WTC11 (cell line): ENCODE measurements at regions not wholly inside any gene's neighbourhood (a gene's known extent, or its start where the extent isn't known, plus 50 kb on each side); places are given as distances from the start of the nearest gene placed in this dataset.

Source experiments
- ATAC-seq: fragments of 200-7000 bp; cut with Tn5 transposase; 2 replicates; pipeline ENCODE4 v1.10.0; 2021; ENCODE audit warnings: mild to moderate bottlenecking, moderate library complexity
- CTCF ChIA-PET: fragments of 300-600 bp; sonication (Branson Sonifier 250); formaldehyde crosslinking; loops from one replicate; lab custom pipeline; 2021; ENCODE audit warnings: antibody characterized with exemption; lab: Charles Lee
- POLR2A ChIA-PET: fragments of 350-600 bp; sonication (Branson Sonifier 250); formaldehyde crosslinking; loops from one replicate; lab custom pipeline; 2021; ENCODE audit warnings: antibody characterized with exemption; lab: Charles Lee
- DNase-seq: peaks from one replicate; pipeline ENCODE4 v3.0.0; 2021; ENCODE audit warnings: low spot score
- H3K27ac Mint-ChIP-seq: 2 replicates; pipeline ENCODE4 v1.8.0; 2021; ENCODE audit warnings: mixed read lengths
- H3K27me3 Mint-ChIP-seq: 2 replicates; pipeline ENCODE4 v1.8.0; 2021; ENCODE audit warnings: low read depth, mild to moderate bottlenecking, moderate library complexity, mixed read lengths
- H3K36me3 Mint-ChIP-seq: 2 replicates; pipeline ENCODE4 v1.8.0; 2021; ENCODE audit warnings: mixed read lengths
- H3K4me1 Mint-ChIP-seq: 2 replicates; pipeline ENCODE4 v1.8.0; 2022; ENCODE audit warnings: mixed read lengths
- H3K4me3 Mint-ChIP-seq: 2 replicates; pipeline ENCODE4 v1.8.0; 2021; ENCODE audit warnings: mild to moderate bottlenecking, moderate library complexity, mixed read lengths
- H3K9me3 Mint-ChIP-seq: 2 replicates; pipeline ENCODE4 v1.8.0; 2021; ENCODE audit warnings: mixed read lengths
- FOXJ3 ChIP-seq: sonication (generic); formaldehyde crosslinking; IDR thresholded peaks from 2 replicates; pipeline ENCODE4 v1.9.0; 2021; ENCODE audit warnings: missing genetic modification reagents, mild to moderate bottlenecking, borderline replicate concordance
- GABPB1 ChIP-seq: sonication (generic); formaldehyde crosslinking; IDR thresholded peaks from 2 replicates; pipeline ENCODE4 v1.8.1; 2023; ENCODE audit warnings: mild to moderate bottlenecking, missing genetic modification reagents
- MXD4 ChIP-seq: fragments of 250-450 bp; sonication (Bioruptor Pico); IDR thresholded peaks from 2 replicates; pipeline ENCODE4 v1.8.0; 2021; ENCODE audit warnings: mild to moderate bottlenecking, moderate library complexity, borderline replicate concordance
- NFATC4 ChIP-seq: fragments of 250-450 bp; sonication (Bioruptor Pico); IDR thresholded peaks from 2 replicates; pipeline ENCODE4 v1.9.0; 2021; ENCODE audit warnings: mild to moderate bottlenecking
- SMAD4 ChIP-seq: sonication (generic); formaldehyde crosslinking; IDR thresholded peaks from 2 replicates; pipeline ENCODE4 v1.8.0; 2022; ENCODE audit warnings: mild to moderate bottlenecking, missing genetic modification reagents
- SOX15 ChIP-seq: fragments of 250-450 bp; sonication (Bioruptor Pico); IDR thresholded peaks from 2 replicates; pipeline ENCODE4 v1.9.0; 2021; ENCODE audit warnings: mild to moderate bottlenecking
- ZNF121 ChIP-seq: sonication (generic); formaldehyde crosslinking; IDR thresholded peaks from 2 replicates; pipeline ENCODE4 v1.8.0; 2023; ENCODE audit warnings: missing genetic modification reagents
- ZNF138 ChIP-seq: sonication (generic); formaldehyde crosslinking; conservative IDR thresholded peaks from 2 replicates; pipeline ENCODE4 v1.8.1; 2022; ENCODE audit warnings: mild to moderate bottlenecking, moderate library complexity, missing genetic modification reagents
- ZNF219 ChIP-seq: sonication (generic); formaldehyde crosslinking; IDR thresholded peaks from 2 replicates; pipeline ENCODE4 v1.8.0; 2023; ENCODE audit warnings: missing genetic modification reagents, mild to moderate bottlenecking, borderline replicate concordance
- ZNF396 ChIP-seq: fragments of 250-450 bp; sonication (Bioruptor Pico); IDR thresholded peaks from 2 replicates; pipeline ENCODE4 v1.8.0; 2021; ENCODE audit warnings: mild to moderate bottlenecking, moderate library complexity, borderline replicate concordance
- ZNF671 ChIP-seq: fragments of 250-450 bp; sonication (Bioruptor Pico); IDR thresholded peaks from 2 replicates; pipeline ENCODE4 v1.8.0; 2021; ENCODE audit warnings: mild to moderate bottlenecking
- TF ChIP-seq, protein P1 (sequence below): sonication (generic); formaldehyde crosslinking; IDR thresholded peaks from 2 replicates; pipeline ENCODE4 v1.8.0; 2022; ENCODE audit warnings: mild to moderate bottlenecking, missing genetic modification reagents
- TF ChIP-seq, protein P2 (sequence below): sonication (generic); formaldehyde crosslinking; IDR thresholded peaks from 2 replicates; pipeline ENCODE4 v1.8.0; 2022; ENCODE audit warnings: mild to moderate bottlenecking, missing genetic modification reagents
- TF ChIP-seq, protein P3 (sequence below): sonication (generic); formaldehyde crosslinking; IDR thresholded peaks from 2 replicates; pipeline ENCODE4 v1.8.0; 2022; ENCODE audit warnings: missing genetic modification reagents
- TF ChIP-seq, protein P4 (sequence below): fragments of 200-600 bp; IDR thresholded peaks from 2 replicates; pipeline ENCODE4 v1.8.0; 2022; ENCODE audit warnings: antibody characterized with exemption

DNA sequence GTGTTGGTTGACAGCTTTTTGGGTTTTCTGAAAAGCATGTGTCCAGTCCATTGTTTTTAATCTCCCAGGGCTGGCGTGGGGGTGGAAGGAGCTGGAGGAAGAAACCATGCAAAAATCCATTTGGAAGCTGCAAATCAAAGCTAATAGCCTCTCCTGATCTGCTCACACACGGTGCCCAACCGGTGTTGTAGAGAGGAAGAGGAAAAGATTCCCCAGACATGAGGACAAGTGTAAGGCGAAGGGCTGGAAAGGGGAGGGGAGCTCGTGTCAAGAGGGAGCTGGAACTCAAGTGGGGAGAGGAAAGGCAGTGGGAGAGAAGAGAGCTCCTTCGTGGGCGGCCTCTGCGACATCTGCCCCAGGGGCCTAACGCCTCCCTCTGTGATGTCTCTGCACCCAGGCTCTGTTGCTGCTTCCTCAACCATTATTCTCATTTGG is 112.3 kb upstream of the IRF2BP2 start (continued):
- TF ChIP-seq, protein P1, sequence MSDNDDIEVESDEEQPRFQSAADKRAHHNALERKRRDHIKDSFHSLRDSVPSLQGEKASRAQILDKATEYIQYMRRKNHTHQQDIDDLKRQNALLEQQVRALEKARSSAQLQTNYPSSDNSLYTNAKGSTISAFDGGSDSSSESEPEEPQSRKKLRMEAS (CRISPR knock-in tag): no peak
- TF ChIP-seq FOXJ3 (CRISPR knock-in tag): no peak
- no peak for TF ChIP-seq ZNF219
- no peak for TF ChIP-seq MXD4 (CRISPR knock-in tag)
- no peak for TF ChIP-seq ZNF396 (CRISPR knock-in tag)
- no peak for TF ChIP-seq SOX15 (CRISPR knock-in tag)
- no peak for TF ChIP-seq NFATC4 (CRISPR knock-in tag)
- TF ChIP-seq, protein P2, sequence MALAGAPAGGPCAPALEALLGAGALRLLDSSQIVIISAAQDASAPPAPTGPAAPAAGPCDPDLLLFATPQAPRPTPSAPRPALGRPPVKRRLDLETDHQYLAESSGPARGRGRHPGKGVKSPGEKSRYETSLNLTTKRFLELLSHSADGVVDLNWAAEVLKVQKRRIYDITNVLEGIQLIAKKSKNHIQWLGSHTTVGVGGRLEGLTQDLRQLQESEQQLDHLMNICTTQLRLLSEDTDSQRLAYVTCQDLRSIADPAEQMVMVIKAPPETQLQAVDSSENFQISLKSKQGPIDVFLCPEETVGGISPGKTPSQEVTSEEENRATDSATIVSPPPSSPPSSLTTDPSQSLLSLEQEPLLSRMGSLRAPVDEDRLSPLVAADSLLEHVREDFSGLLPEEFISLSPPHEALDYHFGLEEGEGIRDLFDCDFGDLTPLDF (CRISPR knock-in tag): no peak
- TF ChIP-seq, protein P3, sequence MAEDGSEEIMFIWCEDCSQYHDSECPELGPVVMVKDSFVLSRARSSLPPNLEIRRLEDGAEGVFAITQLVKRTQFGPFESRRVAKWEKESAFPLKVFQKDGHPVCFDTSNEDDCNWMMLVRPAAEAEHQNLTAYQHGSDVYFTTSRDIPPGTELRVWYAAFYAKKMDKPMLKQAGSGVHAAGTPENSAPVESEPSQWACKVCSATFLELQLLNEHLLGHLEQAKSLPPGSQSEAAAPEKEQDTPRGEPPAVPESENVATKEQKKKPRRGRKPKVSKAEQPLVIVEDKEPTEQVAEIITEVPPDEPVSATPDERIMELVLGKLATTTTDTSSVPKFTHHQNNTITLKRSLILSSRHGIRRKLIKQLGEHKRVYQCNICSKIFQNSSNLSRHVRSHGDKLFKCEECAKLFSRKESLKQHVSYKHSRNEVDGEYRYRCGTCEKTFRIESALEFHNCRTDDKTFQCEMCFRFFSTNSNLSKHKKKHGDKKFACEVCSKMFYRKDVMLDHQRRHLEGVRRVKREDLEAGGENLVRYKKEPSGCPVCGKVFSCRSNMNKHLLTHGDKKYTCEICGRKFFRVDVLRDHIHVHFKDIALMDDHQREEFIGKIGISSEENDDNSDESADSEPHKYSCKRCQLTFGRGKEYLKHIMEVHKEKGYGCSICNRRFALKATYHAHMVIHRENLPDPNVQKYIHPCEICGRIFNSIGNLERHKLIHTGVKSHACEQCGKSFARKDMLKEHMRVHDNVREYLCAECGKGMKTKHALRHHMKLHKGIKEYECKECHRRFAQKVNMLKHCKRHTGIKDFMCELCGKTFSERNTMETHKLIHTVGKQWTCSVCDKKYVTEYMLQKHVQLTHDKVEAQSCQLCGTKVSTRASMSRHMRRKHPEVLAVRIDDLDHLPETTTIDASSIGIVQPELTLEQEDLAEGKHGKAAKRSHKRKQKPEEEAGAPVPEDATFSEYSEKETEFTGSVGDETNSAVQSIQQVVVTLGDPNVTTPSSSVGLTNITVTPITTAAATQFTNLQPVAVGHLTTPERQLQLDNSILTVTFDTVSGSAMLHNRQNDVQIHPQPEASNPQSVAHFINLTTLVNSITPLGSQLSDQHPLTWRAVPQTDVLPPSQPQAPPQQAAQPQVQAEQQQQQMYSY (CRISPR knock-in tag): no peak
- TF ChIP-seq SMAD4 (CRISPR knock-in tag): no peak

DNA sequence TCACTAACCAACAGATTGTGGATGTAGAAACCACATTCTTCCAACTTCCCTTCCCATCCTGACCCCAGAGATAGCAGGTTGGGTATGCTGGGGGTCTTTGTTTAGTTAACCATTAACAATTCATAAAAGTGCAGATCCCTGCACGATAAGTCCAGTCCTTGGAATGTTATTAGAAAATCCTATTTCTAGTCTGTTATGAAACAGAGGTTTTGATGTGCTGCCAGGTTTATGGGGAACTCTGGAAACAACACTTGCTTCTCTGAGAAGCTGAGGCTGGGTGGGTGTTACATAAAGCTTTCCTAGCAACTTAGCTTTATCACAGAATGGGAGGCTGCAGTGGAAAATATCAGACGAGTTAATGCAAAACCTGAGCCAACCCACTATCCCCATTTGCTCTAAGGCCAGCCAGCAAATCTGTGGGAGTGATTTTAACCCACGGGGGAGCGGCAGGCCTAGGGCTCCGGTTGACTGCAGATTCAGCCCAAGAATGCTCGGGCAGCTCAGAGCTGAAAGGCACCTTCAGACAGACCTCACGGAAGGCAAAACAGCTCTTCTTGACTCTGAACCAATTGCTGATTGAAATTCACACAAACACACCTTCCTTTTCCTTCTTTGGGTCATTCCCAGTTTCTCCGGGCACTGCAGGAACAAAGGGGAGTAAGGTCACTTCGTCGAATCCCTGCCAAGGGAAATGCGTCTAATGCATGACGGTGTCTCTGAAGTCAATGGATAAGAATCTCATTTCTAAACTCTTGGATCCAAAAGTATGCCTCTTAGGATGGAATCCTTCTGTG is 111.7 kb upstream of the IRF2BP2 start:
- ChIA-PET POLR2A (interaction anchor here (0.8 kb wide), 1 partner anchor 110 kb away, joined by 3 read pairs; no protein-coding TSS in a partner anchor), CTCF (interaction anchor here (1.6 kb wide), 1 partner anchor 14 kb away, joined by 4 read pairs; no protein-coding TSS in a partner anchor)
- ATAC-seq (no peak), DNase-seq (no peak)
- no peaks in the 10 kb centered on the region for H3K9me3 Mint-ChIP-seq
- no peak overlapping the region for H3K4me3 Mint-ChIP-seq
- H3K36me3 Mint-ChIP-seq: no peaks in the 10 kb centered on the region
- H3K27ac Mint-ChIP-seq: peak overlapping the region; percentile 51
- TF ChIP-seq ZNF121 (CRISPR knock-in tag) (no peak), GABPB1 (CRISPR knock-in tag) (peak; percentile 74)
- peaks cover 6% of the 10 kb centered on the region; the same call in 1 of the 2 replicates for H3K27me3 Mint-ChIP-seq
- H3K4me1 Mint-ChIP-seq: peaks cover 55% of the 10 kb centered on the region

DNA sequence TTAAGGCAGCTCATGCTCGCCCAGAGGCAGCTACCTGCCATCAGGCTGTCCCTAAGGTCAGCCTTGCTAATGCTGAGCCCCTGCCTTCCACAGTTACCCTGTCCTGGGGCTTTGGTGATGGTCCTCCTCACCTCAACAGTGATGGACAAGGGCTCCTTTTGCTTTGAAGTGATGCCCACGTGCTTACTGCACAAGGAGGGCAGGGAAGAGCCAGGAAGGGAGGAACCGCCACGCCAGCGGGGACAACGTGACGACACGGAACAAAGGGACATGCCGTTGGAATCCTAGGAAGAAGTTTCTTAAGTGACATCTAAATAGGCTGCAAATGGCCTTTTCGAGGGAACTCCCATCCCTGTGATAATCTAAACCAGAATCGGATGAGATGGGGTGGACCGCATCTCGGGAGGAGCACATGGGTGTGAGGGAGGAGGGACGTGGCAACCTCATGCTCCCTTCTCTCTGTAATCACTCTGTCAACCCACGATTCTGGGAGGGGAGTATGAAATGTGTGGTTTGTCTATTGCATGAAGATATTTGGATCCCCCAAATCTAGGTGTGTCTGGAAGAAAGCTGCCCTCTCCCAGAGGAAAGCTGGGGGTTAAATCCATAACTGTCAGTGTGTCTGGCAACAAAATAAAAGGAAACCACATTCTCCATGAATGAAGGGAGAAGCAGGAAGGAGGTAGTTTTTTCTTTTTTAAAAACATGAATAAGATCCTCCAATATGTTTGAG is 110.9 kb upstream of the IRF2BP2 start:
- H3K4me3 Mint-ChIP-seq: no peak overlapping the region
- peaks cover 47% of the 10 kb centered on the region for H3K4me1 Mint-ChIP-seq
- no peak overlapping the region for H3K27ac Mint-ChIP-seq
- ChIA-PET CTCF (interaction anchor here (1.6 kb wide), 1 partner anchor 15 kb away, joined by 4 read pairs; no protein-coding TSS in a partner anchor), POLR2A (no interaction called here)
- peaks cover 6% of the 10 kb centered on the region; the same call in 1 of the 2 replicates for H3K27me3 Mint-ChIP-seq
- no peak for DNase-seq
- no peak for TF ChIP-seq ZNF219
- TF ChIP-seq ZNF138 (CRISPR knock-in tag): no peak
- TF ChIP-seq ZNF671 (CRISPR knock-in tag): no peak
- TF ChIP-seq, protein P4, sequence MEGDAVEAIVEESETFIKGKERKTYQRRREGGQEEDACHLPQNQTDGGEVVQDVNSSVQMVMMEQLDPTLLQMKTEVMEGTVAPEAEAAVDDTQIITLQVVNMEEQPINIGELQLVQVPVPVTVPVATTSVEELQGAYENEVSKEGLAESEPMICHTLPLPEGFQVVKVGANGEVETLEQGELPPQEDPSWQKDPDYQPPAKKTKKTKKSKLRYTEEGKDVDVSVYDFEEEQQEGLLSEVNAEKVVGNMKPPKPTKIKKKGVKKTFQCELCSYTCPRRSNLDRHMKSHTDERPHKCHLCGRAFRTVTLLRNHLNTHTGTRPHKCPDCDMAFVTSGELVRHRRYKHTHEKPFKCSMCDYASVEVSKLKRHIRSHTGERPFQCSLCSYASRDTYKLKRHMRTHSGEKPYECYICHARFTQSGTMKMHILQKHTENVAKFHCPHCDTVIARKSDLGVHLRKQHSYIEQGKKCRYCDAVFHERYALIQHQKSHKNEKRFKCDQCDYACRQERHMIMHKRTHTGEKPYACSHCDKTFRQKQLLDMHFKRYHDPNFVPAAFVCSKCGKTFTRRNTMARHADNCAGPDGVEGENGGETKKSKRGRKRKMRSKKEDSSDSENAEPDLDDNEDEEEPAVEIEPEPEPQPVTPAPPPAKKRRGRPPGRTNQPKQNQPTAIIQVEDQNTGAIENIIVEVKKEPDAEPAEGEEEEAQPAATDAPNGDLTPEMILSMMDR: no peak
- TF ChIP-seq, protein P3 (CRISPR knock-in tag): no peak
- no peaks in the 10 kb centered on the region for H3K9me3 Mint-ChIP-seq
- no peaks in the 10 kb centered on the region for H3K36me3 Mint-ChIP-seq
- ATAC-seq: no peak
